GM10248 (cell line): ENCODE measurements at regions not wholly inside any gene's neighbourhood (a gene's known extent, or its start where the extent isn't known, plus 50 kb on each side); places are given as distances from the start of the nearest gene placed in this dataset.

Experiments
- CTCF ChIA-PET: fragments of 300-600 bp; sonication (Branson Sonifier 250); formaldehyde crosslinking; extraction: SDS; loops from one replicate; lab custom pipeline; 2021; ENCODE audit warnings: antibody characterized with exemption; lab: Yijun Ruan, JAX
- POLR2A ChIA-PET: fragments of 350-650 bp; sonication (Branson Sonifier 250); formaldehyde crosslinking; extraction: SDS; loops from one replicate; lab custom pipeline; 2020; ENCODE audit warnings: antibody characterized with exemption; lab: Yijun Ruan, JAX
- DNase-seq: peaks from one replicate; pipeline ENCODE4 v3.0.0; 2012; ENCODE audit errors: extremely low spot score
- TF ChIP-seq, protein P1 (sequence below): IDR thresholded peaks from 2 replicates; pipeline ENCODE4 v1.5.1; 2012; ENCODE audit warnings: mild to moderate bottlenecking, low read depth; ENCODE audit errors: extremely low read depth, missing control alignments, control extremely low read depth

DNA sequence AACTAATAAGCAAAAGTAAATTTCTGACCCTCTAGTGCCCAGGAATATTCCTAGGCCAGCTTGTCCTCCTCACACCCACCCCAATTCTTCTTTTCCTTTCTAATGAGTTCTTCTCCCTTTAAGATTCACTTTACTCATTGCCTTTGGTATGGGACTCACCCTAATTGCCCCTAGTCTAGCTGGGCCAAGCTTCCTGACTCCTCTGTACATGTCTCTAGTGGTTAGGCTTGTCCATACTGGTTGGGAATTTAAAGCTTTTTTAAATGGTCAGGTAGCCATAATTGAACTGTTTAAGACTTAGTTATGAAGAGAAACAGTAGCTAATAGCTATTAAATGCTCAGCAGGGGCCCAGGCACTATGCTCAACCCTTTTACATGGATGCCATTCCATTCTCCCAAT, 248.2 kb downstream of the C12orf42 start:
- no peak for DNase-seq
- TF ChIP-seq, protein P1, sequence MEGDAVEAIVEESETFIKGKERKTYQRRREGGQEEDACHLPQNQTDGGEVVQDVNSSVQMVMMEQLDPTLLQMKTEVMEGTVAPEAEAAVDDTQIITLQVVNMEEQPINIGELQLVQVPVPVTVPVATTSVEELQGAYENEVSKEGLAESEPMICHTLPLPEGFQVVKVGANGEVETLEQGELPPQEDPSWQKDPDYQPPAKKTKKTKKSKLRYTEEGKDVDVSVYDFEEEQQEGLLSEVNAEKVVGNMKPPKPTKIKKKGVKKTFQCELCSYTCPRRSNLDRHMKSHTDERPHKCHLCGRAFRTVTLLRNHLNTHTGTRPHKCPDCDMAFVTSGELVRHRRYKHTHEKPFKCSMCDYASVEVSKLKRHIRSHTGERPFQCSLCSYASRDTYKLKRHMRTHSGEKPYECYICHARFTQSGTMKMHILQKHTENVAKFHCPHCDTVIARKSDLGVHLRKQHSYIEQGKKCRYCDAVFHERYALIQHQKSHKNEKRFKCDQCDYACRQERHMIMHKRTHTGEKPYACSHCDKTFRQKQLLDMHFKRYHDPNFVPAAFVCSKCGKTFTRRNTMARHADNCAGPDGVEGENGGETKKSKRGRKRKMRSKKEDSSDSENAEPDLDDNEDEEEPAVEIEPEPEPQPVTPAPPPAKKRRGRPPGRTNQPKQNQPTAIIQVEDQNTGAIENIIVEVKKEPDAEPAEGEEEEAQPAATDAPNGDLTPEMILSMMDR, result no peak
- ChIA-PET CTCF (interaction anchor here (0.6 to 1.0 kb wide), 2 partner anchors 9 to 10 kb away, joined by 3 read pairs; no protein-coding TSS in a partner anchor), POLR2A (no interaction called here)

DNA sequence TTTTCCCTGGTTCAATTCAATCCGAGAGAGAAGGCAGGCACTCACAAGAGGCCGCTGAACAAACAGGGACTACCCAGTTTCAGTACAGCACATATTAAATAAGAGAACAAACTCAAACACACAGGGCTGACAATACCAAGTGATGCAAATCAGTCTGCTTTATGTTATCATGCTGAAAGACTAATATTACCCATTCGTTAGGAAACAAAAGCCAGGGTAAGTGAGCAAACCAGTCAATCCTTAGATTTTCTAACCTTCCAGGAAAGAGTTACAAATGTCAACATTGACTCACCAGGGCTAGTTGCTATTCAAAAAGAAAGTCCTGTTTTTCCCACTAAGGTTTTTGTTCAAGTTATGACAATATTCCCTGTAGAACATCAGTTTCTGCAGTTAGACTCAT, 246.2 kb downstream of the C12orf42 start:
- TF ChIP-seq, protein P1, result no peak
- POLR2A ChIA-PET, result no interaction called here
- DNase-seq, result no peak
- CTCF ChIA-PET, result no interaction called here

DNA sequence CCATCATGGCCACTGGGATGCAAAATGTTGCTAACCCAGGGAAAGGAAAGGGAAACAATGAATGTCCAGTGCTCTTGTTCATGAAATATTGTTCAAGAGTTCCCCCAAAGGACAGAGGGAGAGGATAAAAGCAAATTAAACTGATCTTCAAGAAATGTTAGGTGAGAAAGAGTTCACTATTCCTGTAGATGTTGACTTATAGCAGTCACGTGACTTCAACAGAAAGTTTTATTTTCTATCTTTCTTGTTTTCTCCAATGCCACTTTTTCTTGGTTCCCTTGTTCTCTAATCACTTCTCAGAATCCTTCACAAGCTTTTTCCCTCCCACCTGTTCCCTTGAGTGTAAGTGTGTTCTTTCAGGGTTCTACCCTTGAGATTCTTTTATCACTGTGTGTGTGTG, 245.3 kb downstream of the C12orf42 start:
- ChIA-PET POLR2A (no interaction called here), CTCF (no interaction called here)
- TF ChIP-seq, protein P1, result no peak
- no peak for DNase-seq
